ENCODE measurements at regions not wholly inside any gene's neighbourhood (a gene's known extent, or its start where the extent isn't known, plus 50 kb on each side); places are given as distances from the start of the nearest gene placed in this dataset.
"Not testable (repeated sequence)": the region's sequence is repeated elsewhere in the genome, so short reads cannot be mapped to it uniquely, and the experiment has no call there.

DNA sequence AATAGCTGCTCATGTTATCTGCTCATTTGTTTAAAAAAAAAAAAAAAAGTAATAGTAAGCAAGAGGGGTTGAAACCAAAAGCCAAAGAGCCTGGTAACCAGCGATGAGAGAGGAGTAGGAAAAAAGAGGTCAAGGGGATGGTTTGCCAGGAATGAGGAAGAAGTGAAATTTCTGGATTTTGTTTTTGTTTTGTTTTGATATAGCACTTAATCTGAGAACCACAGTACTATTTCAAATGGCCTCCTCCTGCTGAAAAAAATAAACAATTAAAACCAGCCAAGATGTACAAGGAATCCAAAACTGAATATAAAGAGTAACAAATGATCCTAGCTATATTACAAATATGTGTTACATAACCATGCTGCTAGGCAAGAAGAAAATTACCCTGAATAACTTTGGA is 213.1 kb downstream of the FGFR2 start:
- no peak for DNase-seq (ENCODE audit: low spot score)

GRCh38 chr10:121392657-121393056 is 205.6 kb downstream of the FGFR2 start:
- no peak for DNase-seq (ENCODE audit: low spot score)

DNA sequence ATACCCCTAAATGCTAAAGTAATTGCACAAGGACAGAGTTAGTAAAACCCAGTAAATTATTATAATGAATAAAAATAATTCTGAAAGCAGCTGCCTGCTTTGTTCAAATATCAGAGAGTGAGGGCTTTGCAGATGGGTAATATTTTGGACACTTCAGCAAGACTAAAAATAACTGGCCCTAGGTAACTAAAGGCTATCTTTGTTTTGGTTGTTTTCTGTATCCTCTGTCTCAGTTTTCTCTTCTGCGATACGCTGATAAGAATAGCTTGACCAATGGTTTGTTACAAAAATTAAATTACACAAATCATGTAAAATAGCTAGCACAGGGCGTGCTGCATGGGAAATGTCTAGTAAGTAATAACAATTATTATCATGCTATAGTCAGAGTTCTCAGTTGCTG is 204.7 kb downstream of the FGFR2 start:
- DNase-seq (ENCODE audit: low spot score): no peak

DNA sequence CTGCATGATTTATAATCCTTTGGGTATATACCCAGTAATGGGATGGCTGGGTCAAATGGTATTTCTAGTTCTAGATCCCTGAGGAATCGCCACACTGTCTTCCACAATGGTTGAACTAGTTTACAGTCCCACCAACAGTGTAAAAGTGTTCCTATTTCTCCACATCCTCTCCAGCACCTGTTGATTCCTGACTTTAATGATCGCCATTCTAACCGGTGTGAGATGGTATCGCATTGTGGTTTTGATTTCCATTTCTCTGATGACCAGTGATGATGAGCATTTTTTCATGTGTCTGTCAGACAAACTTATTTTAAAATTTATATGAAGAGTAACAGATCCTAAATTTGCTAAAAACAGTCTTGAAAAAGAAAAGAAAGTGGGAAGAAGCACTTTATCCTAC is 197.7 kb downstream of the FGFR2 start:
- DNase-seq (ENCODE audit: low spot score): not testable (repeated sequence)

DNA sequence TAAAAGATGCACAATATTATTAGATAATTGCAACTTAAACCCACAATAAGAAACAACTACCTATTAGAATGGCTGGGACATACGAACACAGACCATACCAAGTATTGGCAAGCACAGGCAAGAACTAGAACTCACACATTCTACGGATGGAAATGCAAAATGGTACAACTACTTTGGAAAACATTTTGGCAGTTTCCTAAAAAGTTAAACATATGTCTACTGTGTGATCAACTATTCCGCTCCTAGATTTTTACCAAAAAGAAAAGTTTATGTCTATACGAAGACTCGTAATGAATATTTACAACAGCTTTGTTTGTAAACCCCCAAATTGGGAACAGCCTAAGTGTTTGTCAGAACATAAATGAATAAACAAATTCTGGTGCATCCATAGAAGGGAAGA is 194.7 kb downstream of the FGFR2 start:
- no peak for DNase-seq (ENCODE audit: low spot score)

GRCh38 chr10:121404611-121405010 is 193.6 kb downstream of the FGFR2 start:
- no peak for DNase-seq (ENCODE audit: low spot score)

DNA sequence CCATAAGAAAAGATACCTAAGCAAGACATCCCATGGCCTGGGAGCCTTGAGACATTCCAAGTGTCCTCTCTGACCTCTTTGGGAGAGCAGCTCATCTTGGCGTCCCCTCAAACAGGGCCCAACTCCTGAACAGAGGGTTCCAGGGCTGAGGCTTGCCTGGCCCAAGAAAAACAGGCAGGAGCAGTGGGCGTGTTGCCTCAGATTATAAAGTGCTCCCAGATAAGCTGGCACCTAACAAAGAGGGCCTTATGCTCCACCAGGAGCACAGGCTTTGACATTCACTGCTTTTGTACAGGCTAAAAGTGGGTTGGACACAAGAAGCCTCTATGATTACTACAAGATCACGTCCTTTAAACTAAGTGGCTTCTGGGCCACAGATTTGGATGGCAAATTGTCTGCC is 193.1 kb downstream of the FGFR2 start:
- DNase-seq (ENCODE audit: low spot score): no peak

DNA sequence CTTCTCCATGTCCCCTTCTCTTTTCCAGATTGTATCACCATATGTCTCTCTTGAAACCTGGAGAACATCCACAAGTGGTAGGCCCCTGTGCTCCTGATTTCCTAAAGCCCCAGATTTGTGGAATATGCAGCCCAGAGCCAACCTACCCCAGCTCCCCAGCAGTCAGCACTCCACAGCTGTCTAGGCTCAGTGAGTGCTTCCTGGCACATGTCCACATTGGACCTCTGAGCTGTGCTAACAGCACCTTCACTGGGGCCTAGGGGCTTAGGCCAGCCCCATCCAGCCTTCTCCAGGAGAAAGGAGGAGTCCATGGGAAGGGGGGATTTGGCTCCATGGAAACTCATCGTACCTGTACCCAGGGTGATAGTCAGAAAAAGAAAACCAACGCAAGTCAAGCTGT is 192.7 kb downstream of the FGFR2 start:
- no peak for DNase-seq (ENCODE audit: low spot score)

- no peak for DNase-seq (ENCODE audit: low spot score)
Measured at GRCh38 chr10:121405953-121406352, 192.3 kb downstream of the FGFR2 start.

DNA sequence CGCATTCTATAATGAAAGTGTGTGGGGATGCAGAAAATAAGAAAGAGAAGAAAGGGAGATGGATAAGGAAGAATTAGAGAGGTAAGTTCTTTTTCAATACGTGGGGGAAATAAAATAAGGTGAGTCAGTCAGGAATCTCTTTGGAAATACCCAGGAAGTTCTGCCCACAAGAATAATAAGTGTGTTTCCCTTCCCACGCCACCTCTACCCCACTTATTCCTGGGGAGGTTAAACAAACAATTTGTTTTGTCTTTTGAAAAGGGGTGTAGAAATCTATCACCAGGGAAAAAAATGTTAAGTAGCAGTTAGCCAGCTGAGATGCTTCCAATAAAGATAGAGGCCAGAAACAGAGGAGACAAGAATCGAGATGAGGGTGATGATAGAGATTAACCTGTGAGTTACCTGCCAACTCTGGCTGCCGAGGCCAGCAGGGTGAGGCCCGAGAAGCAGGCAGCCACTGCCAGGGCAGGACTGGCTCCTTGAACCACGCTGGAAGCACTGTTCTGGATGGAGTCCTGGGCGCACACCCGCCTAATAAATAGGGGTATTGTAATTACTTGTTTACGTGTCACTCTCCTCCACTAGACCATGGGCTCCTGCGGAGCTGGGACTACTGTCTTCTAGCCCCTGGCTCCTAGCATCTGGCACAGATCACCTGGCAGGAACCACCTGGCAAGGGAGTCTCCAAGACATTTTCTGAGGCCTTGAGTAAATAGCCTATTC is 191.3 kb downstream of the FGFR2 start:
- DNase-seq (ENCODE audit: low spot score): no peak

DNA sequence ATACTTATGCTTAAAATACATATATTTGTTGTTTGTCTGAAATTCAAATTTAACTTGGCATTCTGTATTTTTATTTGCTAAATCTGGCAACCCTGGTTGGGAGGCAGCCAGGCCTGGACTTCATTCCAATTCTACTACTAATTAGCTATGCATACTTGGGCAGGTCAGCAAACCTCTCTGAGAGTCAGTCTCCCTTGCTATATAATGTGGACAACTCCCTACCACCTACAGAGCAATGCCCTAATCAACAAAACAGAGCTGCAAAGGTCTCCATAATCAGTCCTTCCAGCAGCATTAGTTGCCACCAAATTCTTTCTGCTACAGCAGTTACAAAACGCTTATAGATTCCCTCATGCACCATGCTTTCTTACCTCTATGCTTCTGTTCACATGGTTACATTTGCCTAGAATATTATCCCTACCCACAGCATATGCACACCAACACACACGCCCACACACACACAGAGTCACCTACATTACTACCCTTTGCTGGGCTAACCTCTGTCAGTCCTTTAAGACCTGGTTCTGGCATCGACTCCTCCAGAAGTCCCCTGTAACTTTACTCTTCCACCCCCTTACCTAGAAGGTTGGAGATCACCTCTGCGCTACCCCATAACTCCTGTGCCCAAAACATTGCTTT is 188.7 kb downstream of the FGFR2 start:
- no peak for DNase-seq (ENCODE audit: low spot score)

GRCh38 chr10:121411004-121411403 is 187.2 kb downstream of the FGFR2 start:
- no peak for DNase-seq (ENCODE audit: low spot score)

DNA sequence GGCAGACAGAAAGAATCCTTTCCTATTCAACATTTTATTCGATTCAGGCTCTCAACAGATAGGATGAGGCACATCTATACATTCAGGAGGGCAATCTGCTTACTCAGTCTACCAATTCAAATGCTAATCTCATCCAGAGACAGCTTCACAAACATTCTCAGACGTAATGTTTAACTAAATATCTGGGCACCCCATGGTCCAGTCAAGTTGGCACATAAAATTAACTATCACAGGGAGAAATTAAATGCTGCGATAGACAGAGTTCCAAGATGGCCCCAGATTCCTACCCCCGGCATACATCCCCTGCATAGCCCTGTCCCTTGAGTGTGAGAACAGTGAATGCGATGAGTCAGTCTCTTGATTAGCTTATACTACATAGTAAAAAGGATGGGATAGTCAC is 184.3 kb downstream of the FGFR2 start:
- DNase-seq (ENCODE audit: low spot score): no peak

GRCh38 chr10:121414366-121415062 is 183.7 kb downstream of the FGFR2 start:
- no peak for DNase-seq (ENCODE audit: low spot score)

DNA sequence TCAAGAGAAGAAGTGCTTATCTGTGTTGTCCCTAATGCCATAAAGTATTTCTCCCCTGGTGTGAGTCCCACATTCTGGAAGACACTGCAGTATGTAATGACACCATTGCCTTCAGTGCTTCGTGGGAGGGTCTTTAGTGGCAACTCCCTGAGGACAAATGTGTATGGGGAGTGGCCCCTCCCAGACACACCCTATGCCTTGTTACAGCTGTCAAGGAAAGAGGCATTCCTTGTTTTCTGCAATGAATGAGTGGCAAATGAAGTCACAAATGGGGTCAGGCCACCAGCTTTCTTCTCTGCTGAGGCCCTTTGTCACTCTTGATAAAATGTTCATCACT is 183.2 kb downstream of the FGFR2 start:
- DNase-seq (ENCODE audit: low spot score): no peak

GRCh38 chr10:121416071-121416470 is 182.2 kb downstream of the FGFR2 start:
- no peak for DNase-seq (ENCODE audit: low spot score)

- no peak for DNase-seq (ENCODE audit: low spot score)
Measured at GRCh38 chr10:121417298-121417697, 180.9 kb downstream of the FGFR2 start.

DNA sequence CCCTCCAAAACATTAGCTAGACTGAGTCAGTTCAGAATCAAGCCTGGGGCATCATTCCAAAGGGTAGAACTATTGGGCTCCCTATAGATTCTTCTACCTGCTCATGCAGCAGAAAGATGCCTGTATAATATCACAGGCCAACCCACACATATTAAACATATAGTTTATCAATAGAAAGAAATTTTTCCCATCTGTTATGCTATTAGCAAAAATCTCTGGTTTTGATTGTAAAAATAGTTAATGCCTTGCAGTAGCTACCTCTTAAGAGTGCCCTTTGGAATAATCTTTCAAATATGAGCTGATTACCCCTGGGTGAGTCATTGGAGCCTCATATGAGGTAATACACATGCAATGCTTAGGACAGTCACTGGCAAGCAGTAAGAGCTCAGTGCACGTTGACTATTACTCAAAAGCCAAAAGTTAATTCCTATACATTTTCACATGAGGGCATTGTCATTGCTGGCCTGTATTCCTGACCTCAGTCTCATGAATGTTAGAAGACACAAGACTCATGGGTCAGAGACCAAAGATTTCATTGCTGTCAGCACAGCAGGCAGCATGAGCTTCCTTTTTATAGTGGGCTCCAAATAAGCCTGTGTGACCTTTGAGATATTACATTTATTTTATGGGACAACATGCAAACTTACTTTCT is 180.0 kb downstream of the FGFR2 start:
- DNase-seq (ENCODE audit: low spot score): no peak

- no peak for DNase-seq (ENCODE audit: low spot score)
Measured at GRCh38 chr10:121420006-121420405, 178.2 kb downstream of the FGFR2 start.

- no peak for DNase-seq (ENCODE audit: low spot score)
Measured at GRCh38 chr10:121422096-121422495, 176.1 kb downstream of the FGFR2 start.

- no peak for DNase-seq (ENCODE audit: low spot score)
Measured at GRCh38 chr10:121425623-121426022, 172.6 kb downstream of the FGFR2 start.

GRCh38 chr10:121426307-121426706 is 171.9 kb downstream of the FGFR2 start:
- no peak for DNase-seq (ENCODE audit: low spot score)
